Fibroblast of skin of back (primary cell): ENCODE measurements at regions not wholly inside any gene's neighbourhood (a gene's known extent, or its start where the extent isn't known, plus 50 kb on each side); places are given as distances from the start of the nearest gene placed in this dataset.
A peak's percentile ranks its signal among the peaks of the same experiment; 100 is the strongest.
"Not testable (repeated sequence)": the region's sequence is repeated elsewhere in the genome, so short reads cannot be mapped to it uniquely, and the experiment has no call there.

Experiments used
- DNase-seq: peaks from one replicate; pipeline ENCODE4 v3.0.0-alpha.2; 2013

GRCh38 chr5:145062280-145063062 is 772.7 kb downstream of the PRELID2 start:
- DNase-seq = peak; percentile 57

DNA sequence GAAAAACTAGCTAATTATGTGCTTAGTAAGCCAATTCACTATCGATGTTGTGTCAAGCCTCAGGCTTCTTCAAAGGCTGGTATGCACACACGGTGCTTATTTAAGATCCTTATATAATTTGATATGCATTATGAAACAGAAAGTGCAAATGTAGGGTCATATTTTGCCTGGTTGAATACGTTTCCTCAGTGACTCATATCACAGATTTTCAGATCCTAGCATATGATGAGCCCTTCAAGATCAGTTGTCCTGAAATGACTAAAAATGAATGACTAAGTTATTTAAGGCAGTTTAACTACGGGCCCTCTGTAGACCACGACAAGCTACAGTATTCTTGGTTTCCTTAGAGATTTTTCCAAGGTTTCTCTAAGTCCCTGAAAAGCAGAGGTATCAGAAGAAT is 778.3 kb downstream of the PRELID2 start:
- peak; percentile 47 for DNase-seq

DNA sequence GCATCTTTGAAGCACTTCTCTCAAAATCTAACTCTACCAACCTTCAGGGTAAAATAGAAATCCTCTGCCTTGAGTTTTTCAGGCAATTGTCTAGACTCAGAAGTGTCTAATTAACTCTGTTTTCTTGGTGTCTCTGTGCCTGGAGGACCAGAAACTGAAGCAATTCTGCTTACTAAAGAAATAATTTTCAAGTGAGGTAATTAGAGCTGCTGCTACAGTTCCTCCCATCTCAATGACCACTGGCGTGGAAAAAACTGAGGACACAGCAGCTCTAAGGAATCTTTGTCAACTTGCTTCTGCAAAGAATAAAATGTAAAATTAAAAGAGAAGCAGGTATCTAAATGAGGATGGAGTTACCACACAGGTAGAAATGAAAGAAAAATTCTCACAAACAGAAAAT is 785.0 kb downstream of the PRELID2 start:
- DNase-seq = no peak

GRCh38 chr5:145044970-145045369 is 790.2 kb downstream of the PRELID2 start:
- no peak for DNase-seq

DNA sequence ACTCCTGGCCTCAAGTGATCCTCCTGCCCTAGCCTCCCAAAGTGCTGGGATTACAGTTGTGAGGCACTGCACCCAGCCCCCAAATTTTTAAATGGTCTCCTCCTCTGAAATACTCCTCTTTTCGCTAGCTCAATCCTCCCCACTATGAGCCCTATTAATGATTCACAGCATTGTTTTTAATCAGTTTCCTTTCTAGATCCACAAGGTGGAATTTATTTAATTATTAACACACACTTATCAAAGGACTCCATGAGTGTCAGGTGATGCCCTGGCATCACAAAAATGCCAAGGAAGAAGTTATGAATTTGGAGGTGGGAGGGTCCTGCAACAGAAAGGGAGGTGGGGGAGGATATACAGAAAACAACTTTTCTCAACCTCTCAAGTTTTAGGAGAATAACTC is 806.5 kb downstream of the PRELID2 start:
- DNase-seq = no peak

DNA sequence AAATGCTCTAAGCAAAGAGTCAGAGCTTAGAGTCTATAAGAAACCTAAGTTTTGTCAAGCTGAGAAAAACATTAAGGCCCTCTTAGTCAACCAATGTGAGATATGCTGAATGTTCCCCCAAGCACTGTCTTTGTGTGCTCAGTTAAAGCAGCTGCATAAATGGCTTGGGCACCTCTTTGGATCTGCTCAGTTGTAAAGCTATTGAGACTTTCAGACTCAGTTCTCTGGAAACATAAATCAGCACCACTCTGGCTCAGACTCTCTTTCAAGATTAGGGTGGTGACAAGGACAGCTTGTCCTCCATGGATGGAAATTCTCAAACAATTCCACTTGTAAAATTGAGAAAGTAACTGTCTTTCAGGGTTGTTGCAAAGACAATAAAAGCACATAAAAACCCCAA is 807.9 kb downstream of the PRELID2 start:
- no peak for DNase-seq

DNA sequence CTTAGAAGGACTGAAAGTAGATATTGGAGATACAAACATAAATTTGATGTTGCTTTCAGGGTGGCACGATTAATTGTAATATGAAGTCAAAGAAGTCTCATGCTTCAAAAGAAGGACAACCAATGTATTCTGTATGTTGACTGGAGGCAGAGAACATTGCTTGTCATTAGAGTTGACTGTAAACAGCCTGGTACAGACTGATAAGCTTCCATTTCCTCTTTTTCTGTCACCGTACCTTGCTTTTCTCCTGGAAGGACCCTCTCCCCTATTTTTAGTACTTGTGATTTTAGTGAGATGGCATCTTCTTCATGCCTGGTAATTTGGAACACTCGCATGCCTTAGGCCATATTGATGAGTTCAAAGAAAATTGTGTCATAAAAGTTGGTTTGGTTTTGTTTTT is 809.4 kb downstream of the PRELID2 start:
- DNase-seq = no peak

GRCh38 chr5:145015146-145015545 is 820.0 kb downstream of the PRELID2 start:
- DNase-seq = no peak

- DNase-seq = no peak
Observed at GRCh38 chr5:145014109-145014508, 821.0 kb downstream of the PRELID2 start.

DNA sequence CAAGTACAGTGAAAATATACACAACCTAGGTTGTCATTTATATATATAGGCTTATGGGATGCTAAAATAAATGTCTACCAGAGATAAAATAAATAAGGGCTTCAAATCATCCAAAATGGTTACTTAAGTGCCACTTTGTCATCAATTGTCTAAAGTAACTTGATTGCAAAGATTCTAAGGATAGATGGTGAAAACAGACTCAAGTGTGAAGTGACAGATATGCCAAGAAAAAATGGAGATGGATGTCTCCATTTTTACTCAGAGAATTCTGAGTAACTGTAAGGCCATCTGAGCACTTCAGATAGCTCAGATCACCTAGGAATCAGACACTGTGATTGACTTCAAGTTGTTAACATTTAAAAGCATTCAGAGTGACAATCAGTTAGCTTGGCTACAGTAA is 824.3 kb downstream of the PRELID2 start:
- no peak for DNase-seq

DNA sequence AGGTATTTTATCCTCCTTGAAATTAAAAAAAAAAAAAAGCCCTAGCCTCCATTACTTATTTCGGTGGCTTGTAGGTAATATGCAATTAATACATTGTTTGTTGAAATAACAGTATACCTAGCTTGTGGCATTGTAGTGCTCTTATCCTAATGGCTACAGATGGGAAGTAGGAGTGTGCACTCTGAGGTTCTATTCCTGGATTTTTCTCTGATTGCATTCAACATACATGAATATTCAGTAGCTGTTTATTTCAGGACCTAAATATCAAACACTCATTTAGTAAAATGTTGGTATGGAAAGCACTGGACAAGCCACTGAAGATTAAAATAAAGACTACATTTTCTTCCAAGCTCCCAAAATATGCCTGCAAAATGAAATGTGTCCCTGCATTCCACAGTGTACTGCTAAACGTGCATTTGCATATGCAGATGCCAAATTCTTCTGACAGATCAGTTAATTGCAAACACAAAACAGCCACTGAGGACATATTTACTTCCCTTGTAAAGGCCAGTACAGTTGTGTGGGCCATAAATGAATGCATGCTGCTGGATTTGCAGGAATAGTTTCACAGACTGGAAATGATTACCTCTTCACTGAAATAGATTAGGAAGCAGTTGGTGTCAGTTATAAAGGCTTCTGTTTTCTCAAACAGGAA is 826.1 kb downstream of the PRELID2 start:
- no peak for DNase-seq

- DNase-seq = not testable (repeated sequence)
Observed at GRCh38 chr5:144994356-144994755, 823.7 kb downstream of the KCTD16 start.

DNA sequence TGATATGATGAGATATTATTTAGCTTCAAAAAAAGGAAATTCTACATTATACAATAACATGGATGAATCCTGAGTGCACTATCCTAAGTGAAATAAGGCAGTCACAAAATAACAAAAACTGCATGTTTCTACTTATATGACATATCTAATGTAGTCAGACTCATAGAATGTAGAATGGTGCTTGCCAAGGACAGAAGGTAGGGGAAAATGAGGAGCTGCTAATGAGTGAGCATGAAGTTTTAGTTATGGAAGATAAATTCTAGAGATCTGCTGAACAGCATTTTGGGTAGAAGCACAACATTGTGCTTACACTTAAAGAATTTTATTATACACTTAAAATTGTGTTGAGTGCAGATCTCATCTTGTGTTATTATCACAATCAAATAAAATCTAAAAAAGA is 812.4 kb downstream of the KCTD16 start:
- DNase-seq = no peak

GRCh38 chr5:144979516-144980264 is 809.0 kb downstream of the KCTD16 start:
- DNase-seq = no peak

- DNase-seq = peak; percentile 20
Observed at GRCh38 chr5:144972317-144972716, 801.6 kb downstream of the KCTD16 start.

DNA sequence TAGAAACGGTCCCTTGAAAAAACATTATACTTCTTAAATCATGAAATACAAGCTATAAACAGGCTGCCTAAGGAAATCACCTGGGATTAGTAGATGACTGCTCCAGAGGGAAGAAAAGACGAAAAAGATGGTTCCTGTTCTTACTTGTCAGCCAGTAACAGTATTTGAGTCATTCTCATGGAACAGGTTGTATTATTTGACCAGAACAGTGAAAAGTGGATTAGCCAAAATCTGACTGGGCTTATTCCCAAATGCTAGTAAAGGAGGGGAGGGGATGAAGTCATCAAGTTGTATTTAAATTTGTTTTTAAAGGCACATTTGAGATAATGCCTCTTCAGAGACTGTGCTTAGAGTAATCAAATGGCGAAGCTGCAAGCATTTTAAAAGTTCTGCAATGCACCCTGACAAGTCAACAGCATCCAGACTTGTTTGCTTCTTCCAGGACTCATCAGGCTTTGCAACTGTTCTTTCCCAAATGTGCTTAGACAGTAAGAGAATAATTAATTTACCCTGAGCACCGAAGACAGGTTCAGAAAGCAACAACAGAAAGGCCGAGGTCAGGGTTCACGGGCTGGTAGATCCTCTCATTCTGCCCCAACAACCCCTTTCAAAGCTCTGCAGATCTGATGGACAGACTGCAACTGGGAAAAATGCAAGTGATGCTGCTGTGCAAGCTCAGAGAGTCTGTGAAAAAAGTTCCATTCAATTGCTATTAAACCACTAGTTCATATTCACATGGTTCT is 800.6 kb downstream of the KCTD16 start:
- DNase-seq = no peak

- no peak for DNase-seq
Observed at GRCh38 chr5:144960296-144960695, 789.6 kb downstream of the KCTD16 start.

GRCh38 chr5:144958002-144958401 is 787.3 kb downstream of the KCTD16 start:
- DNase-seq = no peak

DNA sequence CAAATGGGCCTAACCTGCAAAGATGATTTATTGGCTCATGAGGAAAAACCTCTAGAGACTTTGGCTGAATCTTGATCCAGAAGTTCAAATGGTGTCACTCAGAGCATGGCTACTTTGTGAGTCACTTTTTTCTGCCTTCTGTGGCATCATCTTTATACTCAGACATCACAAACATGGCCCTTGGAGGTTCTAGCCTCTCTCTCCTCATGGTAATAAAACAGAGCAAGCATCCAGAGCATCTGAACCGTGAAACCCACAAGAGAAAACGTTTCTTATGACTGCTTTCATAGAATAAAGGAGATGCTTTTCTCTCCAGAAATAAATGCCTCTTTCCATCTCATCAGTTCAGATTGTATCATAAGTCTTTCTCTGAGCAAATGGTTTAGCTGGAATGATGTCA is 780.3 kb downstream of the KCTD16 start:
- DNase-seq = no peak

DNA sequence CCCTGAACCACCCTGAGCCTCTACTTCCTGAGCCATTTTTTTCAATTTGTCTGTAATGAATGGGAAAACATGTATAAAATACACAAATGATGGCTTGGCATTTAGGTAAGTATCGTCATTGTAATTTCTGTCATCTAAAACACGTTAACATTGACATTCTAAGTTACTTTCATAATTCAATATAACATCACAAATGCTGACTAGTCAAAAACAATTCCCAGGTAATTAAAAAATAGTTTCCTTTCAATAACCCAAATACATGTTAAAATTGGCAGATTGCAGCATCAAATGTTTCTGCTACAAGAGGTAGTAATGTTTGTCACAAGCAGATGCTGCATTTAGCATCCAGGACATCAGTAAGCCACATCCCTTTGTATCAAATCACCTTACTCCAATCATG is 776.4 kb downstream of the KCTD16 start:
- no peak for DNase-seq

GRCh38 chr5:144945503-144945902 is 774.8 kb downstream of the KCTD16 start:
- DNase-seq = no peak

- DNase-seq = no peak
Observed at GRCh38 chr5:144944936-144945335, 774.3 kb downstream of the KCTD16 start.

- DNase-seq = no peak
Observed at GRCh38 chr5:144941004-144941403, 770.3 kb downstream of the KCTD16 start.
